Fibroblast of skin of back (primary cell): ENCODE measurements at regions not wholly inside any gene's neighbourhood (a gene's known extent, or its start where the extent isn't known, plus 50 kb on each side); places are given as distances from the start of the nearest gene placed in this dataset.

Experiments used
- DNase-seq: peaks from one replicate; pipeline ENCODE4 v3.0.0-alpha.2; 2013

GRCh38 chr16:87238361-87238715, 78.9 kb downstream of the C16orf95 start:
- no peak for DNase-seq

DNA sequence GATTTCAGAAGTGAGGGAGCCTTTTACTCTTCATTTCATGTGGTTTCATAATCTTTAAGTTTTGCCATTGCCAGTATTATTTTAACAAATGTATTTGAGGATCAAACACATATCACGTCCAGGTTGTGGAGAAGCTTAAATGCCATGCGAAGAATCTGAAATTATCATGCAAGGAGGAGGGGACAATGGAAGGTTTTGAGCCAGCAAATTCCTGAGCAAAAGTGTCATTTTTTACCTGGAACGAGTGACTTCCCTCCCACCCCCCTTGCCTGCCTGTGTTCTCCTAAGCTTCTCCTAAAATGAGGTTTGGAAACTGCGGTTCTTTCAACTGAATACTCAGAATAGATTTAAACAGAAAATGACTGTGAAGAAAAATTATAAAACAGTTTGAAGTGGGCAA, 77.6 kb downstream of the C16orf95 start:
- DNase-seq, result no peak

- peak; percentile 54 for DNase-seq
Measured at GRCh38 chr16:87240211-87241136, 76.7 kb downstream of the C16orf95 start.

DNA sequence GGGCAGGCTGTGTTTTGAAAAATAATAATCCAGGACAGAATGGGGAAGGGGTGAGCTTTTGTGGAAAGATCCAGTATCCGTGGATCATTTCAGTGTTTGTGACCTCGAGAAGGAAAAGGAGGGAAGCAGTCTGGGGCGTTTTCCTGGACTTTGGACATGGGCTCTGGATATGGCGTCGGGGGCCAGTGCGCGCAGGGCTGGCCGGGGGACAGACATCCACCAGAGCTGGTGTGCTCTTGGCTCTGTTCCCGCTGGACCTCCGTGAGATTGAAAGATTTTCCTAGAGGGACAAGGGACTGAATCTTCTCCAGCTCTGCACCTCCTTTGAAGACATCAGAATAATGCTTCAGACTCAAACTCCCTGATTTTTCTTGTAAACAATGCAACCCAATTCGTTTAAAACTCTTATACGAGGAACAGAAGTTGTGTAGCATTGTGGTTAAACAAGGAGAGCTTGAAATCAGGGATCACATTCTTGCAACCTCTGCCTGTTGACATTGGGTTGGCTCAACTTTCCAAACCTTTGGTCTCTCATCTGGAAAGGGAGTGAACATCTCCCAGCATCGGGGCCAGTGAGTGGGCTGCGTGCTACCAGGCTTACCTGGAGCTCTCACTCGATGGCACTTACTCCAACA, 75.9 kb downstream of the C16orf95 start:
- no peak for DNase-seq

GRCh38 chr16:87243478-87243877, 73.7 kb downstream of the C16orf95 start:
- no peak for DNase-seq

DNA sequence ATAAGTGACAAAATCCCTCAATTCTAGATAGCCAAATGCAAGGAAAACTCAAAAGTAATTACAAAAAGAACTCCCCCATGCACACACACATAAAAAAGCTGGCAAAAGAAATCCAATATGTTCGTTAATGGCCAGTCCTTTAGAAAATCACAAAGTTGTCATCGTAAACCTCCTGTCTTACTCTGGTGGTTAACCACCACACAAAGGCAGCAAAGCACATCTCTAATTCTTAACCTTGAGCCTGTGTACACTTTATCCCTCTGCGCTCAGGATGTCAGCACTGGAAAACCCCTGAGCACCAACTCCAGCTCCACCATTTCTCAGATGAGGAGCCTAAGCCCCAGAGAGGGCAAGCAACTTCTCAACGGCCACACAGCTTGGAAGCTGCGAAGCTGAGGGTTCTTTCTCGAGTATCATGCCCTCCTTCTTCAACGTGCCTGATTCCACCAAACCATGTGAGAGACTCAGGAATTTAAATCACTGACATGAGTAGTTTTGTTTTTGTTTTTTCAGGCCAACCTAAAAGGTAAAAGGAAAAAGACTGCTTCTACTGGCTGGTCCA, 72.5 kb downstream of the C16orf95 start:
- no peak for DNase-seq

- DNase-seq, result peak; percentile 68
Measured at GRCh38 chr16:87245511-87245910, 71.7 kb downstream of the C16orf95 start.

DNA sequence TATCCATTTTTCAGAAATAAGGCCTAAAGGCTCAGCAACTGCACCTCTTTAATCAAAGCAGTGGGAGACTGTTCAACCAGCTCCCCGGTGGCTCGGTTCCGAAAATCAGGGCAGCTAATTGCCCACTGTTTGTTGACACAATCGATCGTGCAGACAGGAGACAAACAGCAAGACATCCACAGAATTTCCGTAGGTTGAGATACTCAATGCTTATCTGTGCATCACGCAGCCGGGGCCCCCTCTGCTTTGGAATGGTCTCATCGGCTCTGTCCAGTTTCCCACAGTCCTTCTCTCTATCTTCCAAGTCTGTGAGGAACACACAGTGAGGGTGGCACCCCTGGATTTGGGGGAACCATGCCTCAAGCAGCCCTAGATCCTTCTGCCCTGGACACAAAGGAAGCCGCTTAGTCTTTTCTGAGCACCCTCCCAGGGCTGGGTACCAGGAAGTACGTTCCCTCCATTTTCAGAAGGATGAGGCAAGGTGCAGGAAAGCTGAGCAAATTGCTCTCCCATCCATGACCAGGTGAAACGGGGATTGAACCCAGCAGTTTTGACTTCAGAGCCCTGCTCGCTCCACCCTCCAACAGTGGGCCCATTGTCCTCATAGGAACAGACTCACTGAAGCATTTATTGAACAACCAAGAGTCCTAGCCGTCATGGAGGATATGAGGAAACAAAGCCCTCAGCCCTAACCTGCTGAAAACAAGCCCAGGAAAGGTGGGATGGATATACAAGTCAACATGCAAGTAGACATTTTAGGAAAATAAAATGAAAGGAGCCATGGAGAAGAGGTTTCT, 70.7 kb downstream of the C16orf95 start:
- DNase-seq, result no peak

- DNase-seq, result no peak
Measured at GRCh38 chr16:87248714-87249113, 68.5 kb downstream of the C16orf95 start.

DNA sequence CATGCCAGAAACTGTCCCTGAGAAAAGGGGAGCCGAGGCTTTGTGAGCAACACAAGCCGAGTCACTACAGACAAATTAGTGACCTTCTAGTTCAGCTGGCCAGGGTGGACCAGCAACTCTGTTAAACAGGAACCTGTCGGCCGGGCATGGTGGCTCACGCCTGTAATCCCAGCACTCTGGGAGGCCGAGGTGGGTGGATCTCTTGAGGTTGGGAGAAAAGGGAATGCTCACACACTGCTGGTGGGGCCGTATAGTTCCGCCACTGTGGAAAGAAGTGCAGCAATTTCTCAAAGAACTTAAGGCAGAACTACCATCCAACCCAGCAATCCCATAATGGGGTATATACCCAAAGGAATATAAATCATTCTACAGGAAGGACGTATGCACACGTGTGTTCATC, 67.8 kb downstream of the C16orf95 start:
- no peak for DNase-seq

DNA sequence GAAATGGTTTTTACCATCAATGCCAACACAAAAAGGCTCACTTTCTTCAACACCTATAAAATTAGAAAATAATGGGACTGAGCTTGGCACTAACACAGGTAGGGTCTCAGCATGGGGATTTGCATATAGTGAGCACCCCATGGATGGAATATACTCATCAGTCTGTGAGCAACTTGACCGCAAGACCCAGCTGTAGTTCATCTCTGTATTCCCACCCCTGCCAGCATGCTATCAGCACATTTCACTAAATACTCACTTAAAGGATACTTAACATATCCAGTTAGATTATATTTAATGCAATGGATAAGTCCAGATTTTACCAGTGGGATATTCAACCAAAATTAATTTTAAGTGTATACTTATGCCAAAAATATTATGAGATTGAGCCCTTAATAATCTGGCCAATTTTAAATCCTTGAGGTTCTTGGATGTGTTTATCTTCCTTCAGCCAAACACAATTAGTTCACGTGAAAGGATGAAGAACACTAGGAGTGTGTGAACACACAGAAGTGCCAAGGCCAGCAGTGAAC, 66.7 kb downstream of the C16orf95 start:
- DNase-seq, result no peak

DNA sequence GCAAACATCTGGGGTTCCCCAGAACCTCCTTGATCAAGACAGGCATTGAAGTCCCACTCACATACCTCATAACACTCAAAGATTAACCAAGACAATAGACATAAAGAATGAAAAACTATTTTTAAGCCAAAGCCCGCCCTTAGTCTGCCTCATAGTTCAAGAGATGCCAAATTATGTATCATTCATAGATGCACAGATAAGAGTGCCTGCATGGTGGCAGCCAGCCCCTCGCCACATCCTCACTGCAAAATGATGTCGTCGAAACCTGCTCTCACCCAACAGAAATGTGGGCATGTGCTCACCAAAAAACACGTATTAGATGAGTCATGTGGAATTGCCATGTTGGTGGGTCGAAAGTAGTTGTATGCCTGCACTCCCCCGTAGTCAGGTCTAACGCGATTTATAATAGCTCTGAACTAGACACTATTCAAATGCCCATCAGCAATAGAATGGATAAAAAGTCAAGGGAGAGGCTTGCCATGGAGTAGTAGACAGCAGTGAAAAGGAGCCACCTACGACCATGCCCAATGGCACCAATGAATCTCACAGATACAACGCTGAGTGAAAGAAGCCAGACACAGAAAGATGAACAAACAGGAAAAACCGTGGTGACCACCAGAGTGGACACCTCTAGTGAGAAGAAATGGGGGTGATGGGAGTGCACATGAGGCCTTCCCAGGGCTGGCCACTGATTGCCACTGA, 64.8 kb downstream of the C16orf95 start:
- peak; percentile 49 for DNase-seq
